ENCODE measurements at regions not wholly inside any gene's neighbourhood (a gene's known extent, or its start where the extent isn't known, plus 50 kb on each side); places are given as distances from the start of the nearest gene placed in this dataset.

DNA sequence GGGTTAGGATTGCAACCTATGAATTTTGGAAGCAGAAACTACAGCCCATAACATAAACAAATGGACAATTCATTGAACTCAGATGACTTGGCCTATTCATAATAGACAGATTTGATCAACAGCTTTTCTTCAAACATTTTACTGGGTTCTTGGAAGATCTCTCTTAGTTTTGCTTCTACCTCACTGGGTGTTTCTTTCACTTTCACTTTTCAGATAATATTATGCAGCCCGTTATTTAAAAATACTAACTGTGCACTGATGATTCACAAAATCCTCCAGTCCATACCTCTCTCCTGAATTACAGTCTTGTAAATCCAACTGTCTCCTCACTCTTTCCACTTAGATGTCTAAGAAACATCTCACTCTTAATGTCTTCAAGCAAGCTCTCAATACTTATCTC, 183.5 kb upstream of the IRX1 start:
- peaks cover 17% of the 10 kb centered on the region for H3K36me3 Mint-ChIP-seq
- ATAC-seq (no peak), DNase-seq (ENCODE audit: low spot score) (no peak)
- POLR2A ChIA-PET, result no interaction called here
- CTCF ChIA-PET, result no interaction called here
- H3K4me3 Mint-ChIP-seq, result no peak overlapping the region
- no peaks in the 10 kb centered on the region for H3K4me1 Mint-ChIP-seq
- no peak overlapping the region for H3K27ac Mint-ChIP-seq
- H3K9me3 Mint-ChIP-seq, result peaks cover 30% of the 10 kb centered on the region
- no peaks in the 10 kb centered on the region; the same call in 1 of the 2 replicates for H3K27me3 Mint-ChIP-seq (ENCODE audit: low read depth)
- TF ChIP-seq SMAD4 (CRISPR knock-in tag; IDR thresholded peaks at IDR 0.05), result no peak
- TF ChIP-seq, protein P1, sequence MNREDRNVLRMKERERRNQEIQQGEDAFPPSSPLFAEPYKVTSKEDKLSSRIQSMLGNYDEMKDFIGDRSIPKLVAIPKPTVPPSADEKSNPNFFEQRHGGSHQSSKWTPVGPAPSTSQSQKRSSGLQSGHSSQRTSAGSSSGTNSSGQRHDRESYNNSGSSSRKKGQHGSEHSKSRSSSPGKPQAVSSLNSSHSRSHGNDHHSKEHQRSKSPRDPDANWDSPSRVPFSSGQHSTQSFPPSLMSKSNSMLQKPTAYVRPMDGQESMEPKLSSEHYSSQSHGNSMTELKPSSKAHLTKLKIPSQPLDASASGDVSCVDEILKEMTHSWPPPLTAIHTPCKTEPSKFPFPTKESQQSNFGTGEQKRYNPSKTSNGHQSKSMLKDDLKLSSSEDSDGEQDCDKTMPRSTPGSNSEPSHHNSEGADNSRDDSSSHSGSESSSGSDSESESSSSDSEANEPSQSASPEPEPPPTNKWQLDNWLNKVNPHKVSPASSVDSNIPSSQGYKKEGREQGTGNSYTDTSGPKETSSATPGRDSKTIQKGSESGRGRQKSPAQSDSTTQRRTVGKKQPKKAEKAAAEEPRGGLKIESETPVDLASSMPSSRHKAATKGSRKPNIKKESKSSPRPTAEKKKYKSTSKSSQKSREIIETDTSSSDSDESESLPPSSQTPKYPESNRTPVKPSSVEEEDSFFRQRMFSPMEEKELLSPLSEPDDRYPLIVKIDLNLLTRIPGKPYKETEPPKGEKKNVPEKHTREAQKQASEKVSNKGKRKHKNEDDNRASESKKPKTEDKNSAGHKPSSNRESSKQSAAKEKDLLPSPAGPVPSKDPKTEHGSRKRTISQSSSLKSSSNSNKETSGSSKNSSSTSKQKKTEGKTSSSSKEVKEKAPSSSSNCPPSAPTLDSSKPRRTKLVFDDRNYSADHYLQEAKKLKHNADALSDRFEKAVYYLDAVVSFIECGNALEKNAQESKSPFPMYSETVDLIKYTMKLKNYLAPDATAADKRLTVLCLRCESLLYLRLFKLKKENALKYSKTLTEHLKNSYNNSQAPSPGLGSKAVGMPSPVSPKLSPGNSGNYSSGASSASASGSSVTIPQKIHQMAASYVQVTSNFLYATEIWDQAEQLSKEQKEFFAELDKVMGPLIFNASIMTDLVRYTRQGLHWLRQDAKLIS (CRISPR knock-in tag; IDR thresholded peaks at IDR 0.05; ENCODE audit: borderline replicate concordance), result no peak
- TF ChIP-seq, protein P2, sequence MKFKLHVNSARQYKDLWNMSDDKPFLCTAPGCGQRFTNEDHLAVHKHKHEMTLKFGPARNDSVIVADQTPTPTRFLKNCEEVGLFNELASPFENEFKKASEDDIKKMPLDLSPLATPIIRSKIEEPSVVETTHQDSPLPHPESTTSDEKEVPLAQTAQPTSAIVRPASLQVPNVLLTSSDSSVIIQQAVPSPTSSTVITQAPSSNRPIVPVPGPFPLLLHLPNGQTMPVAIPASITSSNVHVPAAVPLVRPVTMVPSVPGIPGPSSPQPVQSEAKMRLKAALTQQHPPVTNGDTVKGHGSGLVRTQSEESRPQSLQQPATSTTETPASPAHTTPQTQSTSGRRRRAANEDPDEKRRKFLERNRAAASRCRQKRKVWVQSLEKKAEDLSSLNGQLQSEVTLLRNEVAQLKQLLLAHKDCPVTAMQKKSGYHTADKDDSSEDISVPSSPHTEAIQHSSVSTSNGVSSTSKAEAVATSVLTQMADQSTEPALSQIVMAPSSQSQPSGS (CRISPR knock-in tag; IDR thresholded peaks at IDR 0.05; ENCODE audit: borderline replicate concordance, low read depth), result no peak
- TF ChIP-seq JAZF1 (CRISPR knock-in tag; IDR thresholded peaks at IDR 0.05), result no peak
- TF ChIP-seq, protein P3, sequence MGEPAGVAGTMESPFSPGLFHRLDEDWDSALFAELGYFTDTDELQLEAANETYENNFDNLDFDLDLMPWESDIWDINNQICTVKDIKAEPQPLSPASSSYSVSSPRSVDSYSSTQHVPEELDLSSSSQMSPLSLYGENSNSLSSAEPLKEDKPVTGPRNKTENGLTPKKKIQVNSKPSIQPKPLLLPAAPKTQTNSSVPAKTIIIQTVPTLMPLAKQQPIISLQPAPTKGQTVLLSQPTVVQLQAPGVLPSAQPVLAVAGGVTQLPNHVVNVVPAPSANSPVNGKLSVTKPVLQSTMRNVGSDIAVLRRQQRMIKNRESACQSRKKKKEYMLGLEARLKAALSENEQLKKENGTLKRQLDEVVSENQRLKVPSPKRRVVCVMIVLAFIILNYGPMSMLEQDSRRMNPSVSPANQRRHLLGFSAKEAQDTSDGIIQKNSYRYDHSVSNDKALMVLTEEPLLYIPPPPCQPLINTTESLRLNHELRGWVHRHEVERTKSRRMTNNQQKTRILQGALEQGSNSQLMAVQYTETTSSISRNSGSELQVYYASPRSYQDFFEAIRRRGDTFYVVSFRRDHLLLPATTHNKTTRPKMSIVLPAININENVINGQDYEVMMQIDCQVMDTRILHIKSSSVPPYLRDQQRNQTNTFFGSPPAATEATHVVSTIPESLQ (CRISPR knock-in tag; IDR thresholded peaks at IDR 0.05), result no peak
- no peak for TF ChIP-seq MYBL2 (CRISPR knock-in tag; IDR thresholded peaks at IDR 0.05)
- TF ChIP-seq, protein P4, sequence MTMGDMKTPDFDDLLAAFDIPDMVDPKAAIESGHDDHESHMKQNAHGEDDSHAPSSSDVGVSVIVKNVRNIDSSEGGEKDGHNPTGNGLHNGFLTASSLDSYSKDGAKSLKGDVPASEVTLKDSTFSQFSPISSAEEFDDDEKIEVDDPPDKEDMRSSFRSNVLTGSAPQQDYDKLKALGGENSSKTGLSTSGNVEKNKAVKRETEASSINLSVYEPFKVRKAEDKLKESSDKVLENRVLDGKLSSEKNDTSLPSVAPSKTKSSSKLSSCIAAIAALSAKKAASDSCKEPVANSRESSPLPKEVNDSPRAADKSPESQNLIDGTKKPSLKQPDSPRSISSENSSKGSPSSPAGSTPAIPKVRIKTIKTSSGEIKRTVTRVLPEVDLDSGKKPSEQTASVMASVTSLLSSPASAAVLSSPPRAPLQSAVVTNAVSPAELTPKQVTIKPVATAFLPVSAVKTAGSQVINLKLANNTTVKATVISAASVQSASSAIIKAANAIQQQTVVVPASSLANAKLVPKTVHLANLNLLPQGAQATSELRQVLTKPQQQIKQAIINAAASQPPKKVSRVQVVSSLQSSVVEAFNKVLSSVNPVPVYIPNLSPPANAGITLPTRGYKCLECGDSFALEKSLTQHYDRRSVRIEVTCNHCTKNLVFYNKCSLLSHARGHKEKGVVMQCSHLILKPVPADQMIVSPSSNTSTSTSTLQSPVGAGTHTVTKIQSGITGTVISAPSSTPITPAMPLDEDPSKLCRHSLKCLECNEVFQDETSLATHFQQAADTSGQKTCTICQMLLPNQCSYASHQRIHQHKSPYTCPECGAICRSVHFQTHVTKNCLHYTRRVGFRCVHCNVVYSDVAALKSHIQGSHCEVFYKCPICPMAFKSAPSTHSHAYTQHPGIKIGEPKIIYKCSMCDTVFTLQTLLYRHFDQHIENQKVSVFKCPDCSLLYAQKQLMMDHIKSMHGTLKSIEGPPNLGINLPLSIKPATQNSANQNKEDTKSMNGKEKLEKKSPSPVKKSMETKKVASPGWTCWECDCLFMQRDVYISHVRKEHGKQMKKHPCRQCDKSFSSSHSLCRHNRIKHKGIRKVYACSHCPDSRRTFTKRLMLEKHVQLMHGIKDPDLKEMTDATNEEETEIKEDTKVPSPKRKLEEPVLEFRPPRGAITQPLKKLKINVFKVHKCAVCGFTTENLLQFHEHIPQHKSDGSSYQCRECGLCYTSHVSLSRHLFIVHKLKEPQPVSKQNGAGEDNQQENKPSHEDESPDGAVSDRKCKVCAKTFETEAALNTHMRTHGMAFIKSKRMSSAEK (CRISPR knock-in tag; IDR thresholded peaks at IDR 0.05; ENCODE audit: borderline replicate concordance), result no peak
- TF ChIP-seq ZNF232 (CRISPR knock-in tag; IDR thresholded peaks at IDR 0.05), result no peak
- TF ChIP-seq MXD4 (CRISPR knock-in tag; IDR thresholded peaks at IDR 0.05; ENCODE audit: borderline replicate concordance), result no peak
- TF ChIP-seq SMAD3 (CRISPR knock-in tag; IDR thresholded peaks at IDR 0.05; ENCODE audit: borderline replicate concordance), result no peak
- TF ChIP-seq, protein P5, sequence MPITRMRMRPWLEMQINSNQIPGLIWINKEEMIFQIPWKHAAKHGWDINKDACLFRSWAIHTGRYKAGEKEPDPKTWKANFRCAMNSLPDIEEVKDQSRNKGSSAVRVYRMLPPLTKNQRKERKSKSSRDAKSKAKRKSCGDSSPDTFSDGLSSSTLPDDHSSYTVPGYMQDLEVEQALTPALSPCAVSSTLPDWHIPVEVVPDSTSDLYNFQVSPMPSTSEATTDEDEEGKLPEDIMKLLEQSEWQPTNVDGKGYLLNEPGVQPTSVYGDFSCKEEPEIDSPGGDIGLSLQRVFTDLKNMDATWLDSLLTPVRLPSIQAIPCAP (CRISPR knock-in tag; IDR thresholded peaks at IDR 0.05), result no peak
- no peak for TF ChIP-seq GRHL2 (CRISPR knock-in tag; IDR thresholded peaks at IDR 0.05; ENCODE audit: insufficient replicate concordance, severe bottlenecking)
- TF ChIP-seq TEAD4 (CRISPR knock-in tag; IDR thresholded peaks at IDR 0.05), result no peak
- TF ChIP-seq, protein P6, sequence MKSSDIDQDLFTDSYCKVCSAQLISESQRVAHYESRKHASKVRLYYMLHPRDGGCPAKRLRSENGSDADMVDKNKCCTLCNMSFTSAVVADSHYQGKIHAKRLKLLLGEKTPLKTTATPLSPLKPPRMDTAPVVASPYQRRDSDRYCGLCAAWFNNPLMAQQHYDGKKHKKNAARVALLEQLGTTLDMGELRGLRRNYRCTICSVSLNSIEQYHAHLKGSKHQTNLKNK (CRISPR knock-in tag; IDR thresholded peaks at IDR 0.05), result no peak
- TF ChIP-seq, protein P7, sequence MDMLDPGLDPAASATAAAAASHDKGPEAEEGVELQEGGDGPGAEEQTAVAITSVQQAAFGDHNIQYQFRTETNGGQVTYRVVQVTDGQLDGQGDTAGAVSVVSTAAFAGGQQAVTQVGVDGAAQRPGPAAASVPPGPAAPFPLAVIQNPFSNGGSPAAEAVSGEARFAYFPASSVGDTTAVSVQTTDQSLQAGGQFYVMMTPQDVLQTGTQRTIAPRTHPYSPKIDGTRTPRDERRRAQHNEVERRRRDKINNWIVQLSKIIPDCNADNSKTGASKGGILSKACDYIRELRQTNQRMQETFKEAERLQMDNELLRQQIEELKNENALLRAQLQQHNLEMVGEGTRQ (CRISPR knock-in tag; IDR thresholded peaks at IDR 0.05), result no peak
- TF ChIP-seq SP1 (CRISPR knock-in tag; conservative IDR thresholded peaks at IDR 0.05), result no peak
- TF ChIP-seq, protein P8, sequence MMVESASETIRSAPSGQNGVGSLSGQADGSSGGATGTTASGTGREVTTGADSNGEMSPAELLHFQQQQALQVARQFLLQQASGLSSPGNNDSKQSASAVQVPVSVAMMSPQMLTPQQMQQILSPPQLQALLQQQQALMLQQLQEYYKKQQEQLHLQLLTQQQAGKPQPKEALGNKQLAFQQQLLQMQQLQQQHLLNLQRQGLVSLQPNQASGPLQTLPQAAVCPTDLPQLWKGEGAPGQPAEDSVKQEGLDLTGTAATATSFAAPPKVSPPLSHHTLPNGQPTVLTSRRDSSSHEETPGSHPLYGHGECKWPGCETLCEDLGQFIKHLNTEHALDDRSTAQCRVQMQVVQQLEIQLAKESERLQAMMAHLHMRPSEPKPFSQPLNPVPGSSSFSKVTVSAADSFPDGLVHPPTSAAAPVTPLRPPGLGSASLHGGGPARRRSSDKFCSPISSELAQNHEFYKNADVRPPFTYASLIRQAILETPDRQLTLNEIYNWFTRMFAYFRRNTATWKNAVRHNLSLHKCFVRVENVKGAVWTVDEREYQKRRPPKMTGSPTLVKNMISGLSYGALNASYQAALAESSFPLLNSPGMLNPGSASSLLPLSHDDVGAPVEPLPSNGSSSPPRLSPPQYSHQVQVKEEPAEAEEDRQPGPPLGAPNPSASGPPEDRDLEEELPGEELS (CRISPR knock-in tag; IDR thresholded peaks at IDR 0.05), result no peak
- no peak for TF ChIP-seq CREM (CRISPR knock-in tag; IDR thresholded peaks at IDR 0.05)
- no peak for TF ChIP-seq PRRX2 (CRISPR knock-in tag; IDR thresholded peaks at IDR 0.05)

Data from WTC11 (cell line).